Lower leg skin (tissue), 4 donors: ENCODE measurements at regions not wholly inside any gene's neighbourhood (a gene's known extent, or its start where the extent isn't known, plus 50 kb on each side); places are given as distances from the start of the nearest gene placed in this dataset.
A peak's percentile ranks its signal among the peaks of the same experiment; 100 is the strongest.

Source experiments
- DNase-seq, 2 donors: peaks; one replicate each; pipeline ENCODE4 v3.0.0-alpha.2; 2019; ENCODE audit warnings: low spot score in 2 of 2
- H3K4me3 ChIP-seq: fragments of 200-600 bp; sonication (generic); 2 replicates; pipeline ENCODE4 v1.5.1; 2017; ENCODE audit warnings: mild to moderate bottlenecking, low read depth; ENCODE audit not compliant: poor library complexity, severe bottlenecking
- CTCF ChIP-seq, 3 donors: fragments of 450-650 bp; IDR thresholded peaks; one replicate each; pipeline ENCODE4 v1.5.1; 2016; ENCODE audit warnings: antibody characterized with exemption in 3 of 3, mild to moderate bottlenecking in 3 of 3, moderate library complexity in 2 of 3
- POLR2A ChIP-seq, 2 donors: fragments of 450-650 bp; IDR thresholded peaks; one replicate each; pipeline ENCODE4 v1.6.1; 2016 to 2017; ENCODE audit warnings: antibody characterized with exemption in 2 of 2, mild to moderate bottlenecking in 1 of 2, moderate library complexity in 1 of 2
- WGBS, 2 donors: methylation state at CpG; one replicate each; pipeline ENCODE4 v1.1.5; 2018; 5-methylcytosine and 5-hydroxymethylcytosine counted together
- intact Hi-C: fragments of 100-400 bp; cut with DNase I; formaldehyde crosslinking; loops from one replicate; pipeline ENCODE4 v1.15.0; 2023; ENCODE audit warnings: low total_unique reads

- TF ChIP-seq POLR2A (IDR thresholded peaks at IDR 0.05) = no peak
- no peak for TF ChIP-seq CTCF (IDR thresholded peaks at IDR 0.05)
- WGBS, 2 donors = 29 to 38% methylated on average over 13 of the region's 13 CpGs
- no peak for DNase-seq
- intact Hi-C loops = no loop called here
- H3K4me3 ChIP-seq = peak overlapping the region; percentile 24
Observed at GRCh38 chr17:77888242-77889134, 70.0 kb upstream of the TNRC6C start.

DNA sequence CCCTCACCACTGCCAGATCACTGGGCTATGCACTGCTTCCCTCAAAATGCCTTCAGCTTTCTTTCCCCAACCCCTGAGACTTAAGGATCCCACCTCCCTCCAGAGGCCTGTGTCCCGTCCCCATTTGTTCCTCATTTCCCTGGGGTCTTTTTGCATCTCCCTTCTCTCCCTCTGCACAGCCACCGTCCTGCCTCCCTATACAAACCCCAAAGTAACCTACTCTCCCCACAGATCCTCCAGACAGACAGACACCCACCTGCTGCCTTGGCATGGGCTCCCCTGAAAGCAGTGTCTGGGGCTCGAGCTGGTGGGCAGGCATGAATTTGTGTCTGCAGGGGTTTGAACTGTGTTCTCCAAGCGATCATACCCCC, 69.4 kb upstream of the TNRC6C start:
- intact Hi-C loops = no loop called here
- H3K4me3 ChIP-seq = no peak overlapping the region
- WGBS, 2 donors = 80 to 91% methylated on average over 4 of the region's 4 CpGs
- no peak for DNase-seq
- TF ChIP-seq POLR2A (IDR thresholded peaks at IDR 0.05) (no peak), CTCF (IDR thresholded peaks at IDR 0.05) (no peak)

GRCh38 chr17:77889866-77890760, 68.4 kb upstream of the TNRC6C start:
- no peak for DNase-seq
- intact Hi-C loops = no loop called here
- WGBS, 2 donors = 92% methylated on average over 27 to 28 of the region's 28 CpGs
- TF ChIP-seq POLR2A (IDR thresholded peaks at IDR 0.05) (no peak), CTCF (IDR thresholded peaks at IDR 0.05) (no peak)
- no peak overlapping the region for H3K4me3 ChIP-seq

DNA sequence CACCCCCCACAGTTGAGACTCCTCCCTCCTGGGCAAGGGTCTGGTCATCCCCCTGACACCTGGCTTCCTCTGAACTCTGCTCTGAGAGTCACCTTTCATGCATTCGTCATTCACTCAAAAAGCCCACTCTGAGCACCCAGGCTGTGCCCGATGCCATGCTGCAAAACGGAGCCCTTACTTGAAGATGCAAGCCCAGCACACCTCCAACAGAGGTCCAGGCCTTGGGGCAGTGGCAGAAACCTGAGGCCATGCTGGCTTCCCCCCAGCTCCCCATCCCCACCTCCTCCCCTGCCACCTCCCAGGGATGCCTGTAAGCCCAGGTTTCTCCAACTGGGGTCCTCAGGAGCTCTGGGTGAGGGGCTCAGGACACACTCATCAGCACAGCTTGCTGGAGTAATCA, 67.7 kb upstream of the TNRC6C start:
- TF ChIP-seq POLR2A (IDR thresholded peaks at IDR 0.05) (no peak), CTCF (IDR thresholded peaks at IDR 0.05) (no peak)
- 81 to 90% methylated on average over 3 of the region's 3 CpGs for WGBS, 2 donors
- no peak for DNase-seq
- intact Hi-C loops = no loop called here
- no peak overlapping the region for H3K4me3 ChIP-seq

DNA sequence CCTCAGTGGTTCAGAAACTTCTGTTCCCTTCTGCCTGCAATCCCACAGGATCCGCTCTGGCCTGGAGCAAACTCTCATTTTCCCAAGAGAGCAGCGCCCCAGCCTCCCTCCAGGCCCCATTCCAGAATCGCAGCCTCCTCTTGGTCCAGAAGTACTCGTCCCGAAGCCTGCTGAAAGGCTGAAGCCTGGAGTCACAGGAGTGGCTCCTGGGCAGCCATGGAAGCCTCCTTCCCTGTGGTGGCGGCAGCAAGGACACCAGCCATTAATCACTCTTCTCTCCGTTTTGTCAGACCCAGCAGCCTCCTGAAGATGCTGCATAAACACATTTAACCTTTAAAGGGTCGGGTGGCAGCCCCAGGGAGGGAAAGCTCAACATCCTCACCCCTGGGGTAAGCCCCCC, 66.9 kb upstream of the TNRC6C start:
- DNase-seq = no peak
- TF ChIP-seq POLR2A (IDR thresholded peaks at IDR 0.05) (no peak), CTCF (IDR thresholded peaks at IDR 0.05) (no peak)
- intact Hi-C loops = no loop called here
- WGBS, 2 donors = 71 to 75% methylated on average over 8 of the region's 8 CpGs
- H3K4me3 ChIP-seq = no peak overlapping the region
